ENCODE measurements at regions not wholly inside any gene's neighbourhood (a gene's known extent, or its start where the extent isn't known, plus 50 kb on each side); places are given as distances from the start of the nearest gene placed in this dataset.
"Not testable (repeated sequence)": the region's sequence is repeated elsewhere in the genome, so short reads cannot be mapped to it uniquely, and the experiment has no call there.

GRCh38 chr2:205865056-205865455 is 182.8 kb downstream of the NRP2 start:
- peaks cover 21% of the 10 kb centered on the region for H3K27me3 Mint-ChIP-seq (ENCODE audit: low read depth)
- peaks cover 13% of the 10 kb centered on the region for H3K4me1 Mint-ChIP-seq (ENCODE audit: low read depth)
- H3K4me3 Mint-ChIP-seq: no peak overlapping the region
- no peak overlapping the region for H3K27ac Mint-ChIP-seq
- H3K9me3 Mint-ChIP-seq: no peaks in the 10 kb centered on the region
- H3K36me3 Mint-ChIP-seq (ENCODE audit: low read depth): no peaks in the 10 kb centered on the region
- DNase-seq (ENCODE audit: low spot score): no peak

GRCh38 chr2:205864491-205864890 is 182.2 kb downstream of the NRP2 start:
- Mint-ChIP-seq H3K4me1 (ENCODE audit: low read depth) (peaks cover 13% of the 10 kb centered on the region), H3K36me3 (ENCODE audit: low read depth) (no peaks in the 10 kb centered on the region)
- no peak for DNase-seq (ENCODE audit: low spot score)

GRCh38 chr2:205862761-205863160 is 180.5 kb downstream of the NRP2 start:
- not testable (repeated sequence) for H3K4me3 Mint-ChIP-seq; H3K9me3 Mint-ChIP-seq; H3K36me3 Mint-ChIP-seq (ENCODE audit: low read depth); DNase-seq (ENCODE audit: low spot score); H3K27ac Mint-ChIP-seq; H3K4me1 Mint-ChIP-seq (ENCODE audit: low read depth)
- H3K27me3 Mint-ChIP-seq (ENCODE audit: low read depth): peaks cover 21% of the 10 kb centered on the region

More at GRCh38 chr2:205864491-205864890, 182.2 kb downstream of the NRP2 start:
- Mint-ChIP-seq H3K27ac (no peak overlapping the region), H3K27me3 (ENCODE audit: low read depth) (peaks cover 21% of the 10 kb centered on the region), H3K9me3 (no peaks in the 10 kb centered on the region), H3K4me3 (no peak overlapping the region)

- H3K27ac Mint-ChIP-seq: no peak overlapping the region
- no peaks in the 10 kb centered on the region for H3K4me1 Mint-ChIP-seq (ENCODE audit: low read depth)
- peaks cover 21% of the 10 kb centered on the region for H3K27me3 Mint-ChIP-seq (ENCODE audit: low read depth)
- no peaks in the 10 kb centered on the region for H3K9me3 Mint-ChIP-seq
- H3K4me3 Mint-ChIP-seq: no peak overlapping the region
- H3K36me3 Mint-ChIP-seq (ENCODE audit: low read depth): no peaks in the 10 kb centered on the region
- DNase-seq (ENCODE audit: low spot score): no peak
These were observed 178.6 kb downstream of the NRP2 start for GRCh38 chr2:205860885-205861284.

GRCh38 chr2:205860181-205860580 is 177.9 kb downstream of the NRP2 start:
- Mint-ChIP-seq H3K4me1 (ENCODE audit: low read depth) (no peaks in the 10 kb centered on the region), H3K27ac (no peak overlapping the region), H3K27me3 (ENCODE audit: low read depth) (peaks cover 21% of the 10 kb centered on the region), H3K9me3 (no peaks in the 10 kb centered on the region), H3K4me3 (no peak overlapping the region), H3K36me3 (ENCODE audit: low read depth) (no peaks in the 10 kb centered on the region)
- DNase-seq (ENCODE audit: low spot score): no peak

- Mint-ChIP-seq H3K27me3 (ENCODE audit: low read depth) (peaks cover 13% of the 10 kb centered on the region), H3K9me3 (no peaks in the 10 kb centered on the region), H3K36me3 (ENCODE audit: low read depth) (no peaks in the 10 kb centered on the region), H3K27ac (no peak overlapping the region), H3K4me3 (no peak overlapping the region), H3K4me1 (ENCODE audit: low read depth) (no peaks in the 10 kb centered on the region)
- DNase-seq (ENCODE audit: low spot score): no peak
These were observed 176.7 kb downstream of the NRP2 start for GRCh38 chr2:205858881-205859441.

GRCh38 chr2:205858275-205858674 is 176.0 kb downstream of the NRP2 start:
- Mint-ChIP-seq H3K4me1 (ENCODE audit: low read depth) (no peaks in the 10 kb centered on the region), H3K27ac (no peak overlapping the region), H3K4me3 (no peak overlapping the region), H3K27me3 (ENCODE audit: low read depth) (peaks cover 15% of the 10 kb centered on the region), H3K9me3 (no peaks in the 10 kb centered on the region), H3K36me3 (ENCODE audit: low read depth) (no peaks in the 10 kb centered on the region)
- DNase-seq (ENCODE audit: low spot score): no peak

- DNase-seq (ENCODE audit: low spot score): no peak
- Mint-ChIP-seq H3K27ac (no peak overlapping the region), H3K4me3 (no peak overlapping the region), H3K36me3 (ENCODE audit: low read depth) (no peaks in the 10 kb centered on the region), H3K27me3 (ENCODE audit: low read depth) (peaks cover 18% of the 10 kb centered on the region), H3K9me3 (no peaks in the 10 kb centered on the region), H3K4me1 (ENCODE audit: low read depth) (no peaks in the 10 kb centered on the region)
These were observed 175.4 kb downstream of the NRP2 start for GRCh38 chr2:205857520-205858237.

- H3K36me3 Mint-ChIP-seq (ENCODE audit: low read depth): no peaks in the 10 kb centered on the region
These were observed 170.2 kb downstream of the NRP2 start for GRCh38 chr2:205852457-205852856.

GRCh38 chr2:205850611-205851010 is 168.3 kb downstream of the NRP2 start:
- Mint-ChIP-seq H3K36me3 (ENCODE audit: low read depth) (no peaks in the 10 kb centered on the region), H3K9me3 (no peaks in the 10 kb centered on the region), H3K27me3 (ENCODE audit: low read depth) (peaks cover 12% of the 10 kb centered on the region)

More at GRCh38 chr2:205852457-205852856, 170.2 kb downstream of the NRP2 start:
- Mint-ChIP-seq H3K9me3 (no peaks in the 10 kb centered on the region), H3K4me3 (no peak overlapping the region), H3K4me1 (ENCODE audit: low read depth) (no peaks in the 10 kb centered on the region), H3K27me3 (ENCODE audit: low read depth) (peaks cover 12% of the 10 kb centered on the region), H3K27ac (no peak overlapping the region)
- DNase-seq (ENCODE audit: low spot score): no peak

GRCh38 chr2:205850132-205850531 is 167.8 kb downstream of the NRP2 start:
- Mint-ChIP-seq H3K36me3 (ENCODE audit: low read depth) (no peaks in the 10 kb centered on the region), H3K27me3 (ENCODE audit: low read depth) (peaks cover 9% of the 10 kb centered on the region), H3K4me3 (no peak overlapping the region), H3K27ac (no peak overlapping the region), H3K9me3 (no peaks in the 10 kb centered on the region), H3K4me1 (ENCODE audit: low read depth) (no peaks in the 10 kb centered on the region)
- DNase-seq (ENCODE audit: low spot score): no peak

More at GRCh38 chr2:205850611-205851010, 168.3 kb downstream of the NRP2 start:
- Mint-ChIP-seq H3K4me1 (ENCODE audit: low read depth) (no peaks in the 10 kb centered on the region), H3K27ac (no peak overlapping the region), H3K4me3 (no peak overlapping the region)
- no peak for DNase-seq (ENCODE audit: low spot score)

GRCh38 chr2:205849136-205849535 is 166.8 kb downstream of the NRP2 start:
- no peaks in the 10 kb centered on the region for H3K36me3 Mint-ChIP-seq (ENCODE audit: low read depth)
- peaks cover 9% of the 10 kb centered on the region for H3K27me3 Mint-ChIP-seq (ENCODE audit: low read depth)
- no peak overlapping the region for H3K27ac Mint-ChIP-seq
- H3K4me3 Mint-ChIP-seq: no peak overlapping the region
- H3K4me1 Mint-ChIP-seq (ENCODE audit: low read depth): no peaks in the 10 kb centered on the region
- DNase-seq (ENCODE audit: low spot score): no peak
- no peaks in the 10 kb centered on the region for H3K9me3 Mint-ChIP-seq

GRCh38 chr2:205848601-205849000 is 166.3 kb downstream of the NRP2 start:
- Mint-ChIP-seq H3K27me3 (ENCODE audit: low read depth) (peaks cover 7% of the 10 kb centered on the region), H3K9me3 (no peaks in the 10 kb centered on the region), H3K36me3 (ENCODE audit: low read depth) (no peaks in the 10 kb centered on the region), H3K4me3 (no peak overlapping the region), H3K4me1 (ENCODE audit: low read depth) (no peaks in the 10 kb centered on the region), H3K27ac (no peak overlapping the region)
- no peak for DNase-seq (ENCODE audit: low spot score)

All from T-helper 2 cell treated with Interferon-gamma antibody and Interleukin-4, amounts not matched to agents 5 μg/mL and 100 μg/mL, for 36 hours (primary cell).